HG02973 (cell line): ENCODE measurements at regions not wholly inside any gene's neighbourhood (a gene's known extent, or its start where the extent isn't known, plus 50 kb on each side); places are given as distances from the start of the nearest gene placed in this dataset.

ENCODE experiments used
- ATAC-seq: cut with Tn5 transposase; IDR thresholded peaks from one replicate; pipeline ENCODE4 v1.9.1; 2021; ENCODE audit warnings: moderate library complexity; ENCODE audit not compliant: unreplicated experiment

- ATAC-seq, result no peak
Observed at GRCh38 chr6:147122823-147123222, 81.4 kb upstream of the STXBP5 start.

GRCh38 chr6:147126618-147127022, 77.6 kb upstream of the STXBP5 start:
- ATAC-seq, result no peak

- ATAC-seq, result no peak
Observed at GRCh38 chr6:147127587-147127986, 76.6 kb upstream of the STXBP5 start.

GRCh38 chr6:147128056-147128455, 76.2 kb upstream of the STXBP5 start:
- no peak for ATAC-seq

- ATAC-seq, result no peak
Observed at GRCh38 chr6:147131532-147132128, 72.6 kb upstream of the STXBP5 start.

- ATAC-seq, result no peak
Observed at GRCh38 chr6:147132889-147133288, 71.3 kb upstream of the STXBP5 start.

- no peak for ATAC-seq
Observed at GRCh38 chr6:147133669-147134068, 70.5 kb upstream of the STXBP5 start.

- no peak for ATAC-seq
Observed at GRCh38 chr6:147135211-147135681, 69.0 kb upstream of the STXBP5 start.

- no peak for ATAC-seq
Observed at GRCh38 chr6:147136057-147136456, 68.2 kb upstream of the STXBP5 start.

GRCh38 chr6:147137986-147138385, 66.2 kb upstream of the STXBP5 start:
- no peak for ATAC-seq

- no peak for ATAC-seq
Observed at GRCh38 chr6:147138835-147139234, 65.4 kb upstream of the STXBP5 start.

GRCh38 chr6:147141711-147142308, 62.4 kb upstream of the STXBP5 start:
- no peak for ATAC-seq

- no peak for ATAC-seq
Observed at GRCh38 chr6:147142684-147143245, 61.5 kb upstream of the STXBP5 start.

- no peak for ATAC-seq
Observed at GRCh38 chr6:147149092-147149491, 55.1 kb upstream of the STXBP5 start.

- no peak for ATAC-seq
Observed at GRCh38 chr6:147149826-147150225, 54.4 kb upstream of the STXBP5 start.

GRCh38 chr6:147150293-147150692, 53.9 kb upstream of the STXBP5 start:
- no peak for ATAC-seq
